H9 (cell line): ENCODE measurements at regions not wholly inside any gene's neighbourhood (a gene's known extent, or its start where the extent isn't known, plus 50 kb on each side); places are given as distances from the start of the nearest gene placed in this dataset.

Experiments used
- DNase-seq: peaks from one replicate; pipeline ENCODE4 v3.0.0-alpha.2; 2017
- H2AFZ ChIP-seq: one replicate; pipeline ENCODE4 v1.6.1; 2013; ENCODE audit warnings: mild to moderate bottlenecking, low read length, control low read depth, moderate library complexity
- H2AK5ac ChIP-seq: 2 replicates; pipeline ENCODE4 v1.6.1; 2013; ENCODE audit warnings: low read length, control low read depth, mixed read lengths; ENCODE audit not compliant: insufficient read length
- H2BK120ac ChIP-seq: one replicate; pipeline ENCODE4 v1.6.1; 2013; ENCODE audit warnings: low read depth, mild to moderate bottlenecking, low read length, control low read depth, inconsistent platforms; ENCODE audit not compliant: poor library complexity, severe bottlenecking
- H2BK12ac ChIP-seq: 2 replicates; pipeline ENCODE4 v1.6.1; 2013; ENCODE audit warnings: low read length, control low read depth, mixed read lengths, low read depth; ENCODE audit not compliant: insufficient read length
- H2BK15ac ChIP-seq: 2 replicates; pipeline ENCODE4 v1.6.1; 2013; ENCODE audit warnings: low read depth, low read length, control low read depth
- H2BK20ac ChIP-seq: one replicate; pipeline ENCODE4 v1.6.1; 2013; ENCODE audit warnings: low read depth, mild to moderate bottlenecking, low read length, control low read depth, inconsistent platforms; ENCODE audit not compliant: poor library complexity, severe bottlenecking
- H2BK5ac ChIP-seq: 2 replicates; pipeline ENCODE4 v1.6.1; 2013; ENCODE audit warnings: low read length, control low read depth, mixed read lengths; ENCODE audit not compliant: insufficient read length
- H3K14ac ChIP-seq: 2 replicates; pipeline ENCODE4 v1.6.1; 2013; ENCODE audit warnings: low read length, control low read depth; ENCODE audit not compliant: insufficient read depth
- H3K18ac ChIP-seq: 2 replicates; pipeline ENCODE4 v1.6.1; 2013; ENCODE audit warnings: low read depth, mild to moderate bottlenecking, mixed read lengths, low read length, control low read depth; ENCODE audit not compliant: insufficient read length
- H3K23ac ChIP-seq: 2 replicates; pipeline ENCODE4 v1.6.1; 2013; ENCODE audit warnings: low read length, control low read depth, mixed read lengths, low read depth; ENCODE audit not compliant: insufficient read length
- H3K23me2 ChIP-seq: 2 replicates; pipeline ENCODE4 v1.6.1; 2013; ENCODE audit warnings: low read depth, mild to moderate bottlenecking, mixed read lengths, low read length, control low read depth; ENCODE audit not compliant: insufficient read length, poor library complexity, severe bottlenecking
- H3K27ac ChIP-seq: 2 replicates; pipeline ENCODE4 v1.5.1; 2013; ENCODE audit warnings: low read length, control low read depth, mixed read lengths, low read depth; ENCODE audit not compliant: insufficient read length
- H3K27me3 ChIP-seq: 2 replicates; pipeline ENCODE4 v1.6.1; 2013; ENCODE audit warnings: low read length, control low read depth, inconsistent platforms; ENCODE audit not compliant: insufficient read depth
- H3K4ac ChIP-seq: 2 replicates; pipeline ENCODE4 v1.6.1; 2013; ENCODE audit warnings: low read depth, mild to moderate bottlenecking, control low read depth, inconsistent platforms, low read length, moderate library complexity
- H3K4me1 ChIP-seq: 2 replicates; pipeline ENCODE4 v1.6.1; 2013; ENCODE audit warnings: low read length, control low read depth, inconsistent platforms; ENCODE audit not compliant: insufficient read depth
- H3K4me2 ChIP-seq: 2 replicates; pipeline ENCODE4 v1.6.1; 2013; ENCODE audit warnings: low read length, control low read depth, mixed read lengths; ENCODE audit not compliant: insufficient read length, insufficient read depth
- H3K56ac ChIP-seq: 2 replicates; pipeline ENCODE4 v1.6.1; 2013; ENCODE audit warnings: low read depth, mild to moderate bottlenecking, mixed read lengths, low read length, control low read depth; ENCODE audit not compliant: insufficient read length
- H3K79me1 ChIP-seq: 2 replicates; pipeline ENCODE4 v1.6.1; 2013; ENCODE audit warnings: low read depth, mild to moderate bottlenecking, moderate library complexity, low read length, control low read depth, inconsistent platforms; ENCODE audit not compliant: insufficient read depth, poor library complexity, severe bottlenecking
- H3K79me2 ChIP-seq: 2 replicates; pipeline ENCODE4 v1.6.1; 2013; ENCODE audit warnings: low read length, control low read depth, inconsistent platforms; ENCODE audit not compliant: insufficient read depth
- H3K9ac ChIP-seq: 2 replicates; pipeline ENCODE4 v1.6.1; 2013; ENCODE audit warnings: low read length, control low read depth, mixed read lengths; ENCODE audit not compliant: insufficient read length; ENCODE audit errors: extremely low read depth
- H3K9me3 ChIP-seq: one replicate; pipeline ENCODE4 v1.6.1; 2013; ENCODE audit warnings: low read depth, low read length, inconsistent platforms; ENCODE audit not compliant: control insufficient read depth
- H3T11ph ChIP-seq: one replicate; pipeline ENCODE4 v1.6.1; 2013; ENCODE audit warnings: mild to moderate bottlenecking, low read length, control low read depth, inconsistent platforms
- H4K20me1 ChIP-seq: one replicate; pipeline ENCODE4 v1.6.1; 2013; ENCODE audit not compliant: control insufficient read depth, insufficient read length, insufficient read depth
- H4K5ac ChIP-seq: 2 replicates; pipeline ENCODE4 v1.6.1; 2013; ENCODE audit warnings: low read depth, mild to moderate bottlenecking, mixed read lengths, low read length, control low read depth; ENCODE audit not compliant: insufficient read length
- H4K8ac ChIP-seq: replicated peaks from 2 replicates; pipeline ENCODE4 v1.6.1; 2013; ENCODE audit warnings: low read length, control low read depth, mixed read lengths, low read depth; ENCODE audit not compliant: insufficient read length
- H4K91ac ChIP-seq: 2 replicates; pipeline ENCODE4 v1.6.1; 2013; ENCODE audit warnings: low read depth, mild to moderate bottlenecking, moderate library complexity, mixed read lengths, low read length, control low read depth; ENCODE audit not compliant: insufficient read length
- H3K27ac Mint-ChIP-seq, 3 experiments: 2 replicates in 2 of 3; 3 replicates in 1 of 3; pipeline ENCODE4 v1.8.0; 2020 to 2021; ENCODE audit warnings: mixed read lengths in 3 of 3, mild to moderate bottlenecking in 1 of 3, moderate library complexity in 1 of 3
- H3K27me3 Mint-ChIP-seq: 2 replicates; pipeline ENCODE4 v1.8.0; 2021; ENCODE audit warnings: low read depth, mild to moderate bottlenecking, moderate library complexity, mixed read lengths
- H3K36me3 Mint-ChIP-seq, 3 experiments: 2 replicates in 2 of 3; 3 replicates in 1 of 3; pipeline ENCODE4 v1.8.0; 2020 to 2021; ENCODE audit warnings: low read depth in 3 of 3, mixed read lengths in 3 of 3; ENCODE audit not compliant: insufficient read depth in 1 of 3
- H3K4me1 Mint-ChIP-seq, 2 experiments: 2 replicates each; pipeline ENCODE4 v1.8.0; 2020; ENCODE audit warnings: mixed read lengths in 2 of 2
- H3K4me3 Mint-ChIP-seq, 2 experiments: 2 replicates in 1 of 2; 3 replicates in 1 of 2; pipeline ENCODE4 v1.8.0; 2020 to 2021; ENCODE audit warnings: mild to moderate bottlenecking in 2 of 2, mixed read lengths in 2 of 2, moderate library complexity in 1 of 2
- H3K9me3 Mint-ChIP-seq, 2 experiments: 2 replicates in 1 of 2; 3 replicates in 1 of 2; pipeline ENCODE4 v1.8.0; 2020; ENCODE audit warnings: mild to moderate bottlenecking in 2 of 2, mixed read lengths in 2 of 2, moderate library complexity in 1 of 2
- CTCF ChIP-seq: fragments of 200-600 bp; sonication (generic); conservative IDR thresholded peaks from 3 replicates; pipeline ENCODE4 v1.8.0; 2021; ENCODE audit warnings: antibody characterized with exemption, mild to moderate bottlenecking
- WGBS: extraction: QIAGEN DNeasy Blood & Tissue Kit; methylation state at CpG from one replicate; pipeline ENCODE4 v1.1.7; 2013; ENCODE audit warnings: missing lambda C conversion rate, low lambda C conversion rate, mixed read lengths; ENCODE audit not compliant: insufficient read length; ENCODE audit errors: extremely low coverage; 5-methylcytosine and 5-hydroxymethylcytosine counted together

- no peak overlapping the region for H3K14ac ChIP-seq
- WGBS, result no CpG with 5 or more reads among the region's 12 CpGs
- H3K4ac ChIP-seq, result no peak overlapping the region
- Mint-ChIP-seq H3K27me3 (peaks cover 66% of the 10 kb centered on the region), H3K9me3 (peaks cover 0 to 2% of the 10 kb centered on the region in 2 experiments; a peak in 2 of 5 replicates), H3K27ac (no peak overlapping the region; a peak in 1 of 7 replicates), H3K36me3 (no peaks in the 10 kb centered on the region), H3K4me1 (peaks cover 0 to 19% of the 10 kb centered on the region in 2 experiments; a peak in 3 of 4 replicates), H3K4me3 (no peak overlapping the region)
- no peak for DNase-seq
- no peak overlapping the region for H2BK20ac ChIP-seq
- H2AK5ac ChIP-seq, result no peak overlapping the region
- no peaks in the 10 kb centered on the region for H3K9me3 ChIP-seq
- no peak for TF ChIP-seq CTCF
- H3K9ac ChIP-seq, result no peak overlapping the region
- no peak overlapping the region for H3K4me2 ChIP-seq
- H4K91ac ChIP-seq, result no peak overlapping the region
- no peak overlapping the region for H2AFZ ChIP-seq
- H2BK15ac ChIP-seq, result no peak overlapping the region
- no peak overlapping the region for H4K5ac ChIP-seq
- H3K23me2 ChIP-seq, result no peaks in the 10 kb centered on the region
- H3K27ac ChIP-seq, result no peak overlapping the region
- H2BK12ac ChIP-seq, result no peak overlapping the region
- no peaks in the 10 kb centered on the region for H3K4me1 ChIP-seq
- H3K79me2 ChIP-seq, result no peaks in the 10 kb centered on the region
- H3K27me3 ChIP-seq, result peaks cover 3% of the 10 kb centered on the region; the same call in 1 of the 2 replicates
- H3T11ph ChIP-seq, result no peak overlapping the region
- H3K23ac ChIP-seq, result no peak overlapping the region
- no peaks in the 10 kb centered on the region for H4K20me1 ChIP-seq
- no peak overlapping the region for H4K8ac ChIP-seq
- no peak overlapping the region for H2BK120ac ChIP-seq
- H2BK5ac ChIP-seq, result no peak overlapping the region
- H3K79me1 ChIP-seq, result no peaks in the 10 kb centered on the region
- H3K18ac ChIP-seq, result no peak overlapping the region
- no peak overlapping the region for H3K56ac ChIP-seq
Measured at GRCh38 chr20:61129311-61129710, 122.8 kb upstream of the CDH4 start.
